Effector memory CD4-positive, alpha-beta T cell (primary cell): ENCODE measurements at regions not wholly inside any gene's neighbourhood (a gene's known extent, or its start where the extent isn't known, plus 50 kb on each side); places are given as distances from the start of the nearest gene placed in this dataset.

Source experiments
- DNase-seq, 3 donors: peaks; one replicate each; pipeline ENCODE4 v3.0.0-alpha.2; 2020
- H3K27ac ChIP-seq: 2 replicates; pipeline ENCODE4 v1.7.0; 2013; ENCODE audit warnings: mild to moderate bottlenecking, low read length, moderate library complexity; ENCODE audit not compliant: insufficient read depth, poor library complexity, severe bottlenecking
- H3K27me3 ChIP-seq: replicated peaks from 2 replicates; pipeline ENCODE4 v1.7.0; 2013; ENCODE audit warnings: mild to moderate bottlenecking, low read length; ENCODE audit not compliant: insufficient read depth, control insufficient read depth, poor library complexity, severe bottlenecking
- H3K36me3 ChIP-seq: 2 replicates; pipeline ENCODE4 v1.7.0; 2013; ENCODE audit warnings: mild to moderate bottlenecking, low read length, moderate library complexity; ENCODE audit not compliant: control insufficient read depth, insufficient read depth
- H3K4me1 ChIP-seq: 2 replicates; pipeline ENCODE4 v1.7.0; 2013; ENCODE audit warnings: low read length, mild to moderate bottlenecking; ENCODE audit not compliant: control insufficient read depth, insufficient read depth, poor library complexity, severe bottlenecking
- H3K4me3 ChIP-seq: 2 replicates; pipeline ENCODE4 v1.7.0; 2013; ENCODE audit warnings: low read length, low read depth, mild to moderate bottlenecking; ENCODE audit not compliant: insufficient read depth, poor library complexity, severe bottlenecking
- H3K9me3 ChIP-seq: 2 replicates; pipeline ENCODE4 v1.7.0; 2013; ENCODE audit warnings: mild to moderate bottlenecking, low read length, moderate library complexity; ENCODE audit not compliant: control insufficient read depth

DNA sequence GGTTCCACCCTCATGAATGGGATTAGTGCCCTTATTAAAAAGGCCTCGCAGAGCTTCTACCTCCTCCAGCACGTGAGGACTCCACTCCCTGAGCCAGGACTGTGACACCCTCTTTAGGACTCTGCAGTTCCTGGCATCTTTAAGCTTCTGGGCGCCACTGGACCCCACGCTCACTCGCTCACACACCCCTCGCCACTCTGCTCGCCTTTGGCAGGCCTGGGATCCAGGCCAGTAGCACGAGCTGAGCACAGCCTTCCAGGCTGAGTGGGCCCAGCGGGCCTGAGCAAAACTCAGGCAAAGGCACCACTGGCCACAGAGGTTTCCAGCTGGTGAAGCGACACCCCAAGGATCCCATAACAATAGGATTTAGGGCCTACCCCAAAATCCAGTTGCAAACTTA lies 107.9 kb upstream of the GPC1 start:
- Histone ChIP-seq H3K4me3 (no peak overlapping the region), H3K36me3 (no peaks in the 10 kb centered on the region), H3K4me1 (no peaks in the 10 kb centered on the region), H3K27ac (no peak overlapping the region), H3K27me3 (no peaks in the 10 kb centered on the region), H3K9me3 (peaks cover 5% of the 10 kb centered on the region)
- no peak for DNase-seq

DNA sequence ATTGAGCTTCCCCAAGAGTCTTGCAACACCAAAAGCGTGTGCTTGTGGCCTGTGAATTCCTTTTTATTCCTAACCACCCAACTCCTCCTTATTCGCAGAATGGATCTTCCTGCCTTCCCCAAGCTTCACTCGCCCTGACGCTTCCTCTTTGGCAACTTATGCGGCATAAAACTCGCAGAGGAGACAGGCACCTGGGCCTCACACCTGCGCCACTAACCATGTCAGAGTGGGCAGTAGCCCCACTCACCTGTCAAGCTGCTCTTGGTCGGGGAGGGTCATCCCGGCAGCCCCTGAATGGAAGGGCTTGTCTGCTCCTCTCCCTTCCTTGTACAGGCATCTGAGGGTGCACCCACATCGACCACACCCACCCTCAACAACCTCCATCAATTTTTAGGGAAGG lies 106.9 kb upstream of the GPC1 start:
- no peak overlapping the region for H3K27ac ChIP-seq
- no peak for DNase-seq
- peaks cover 5% of the 10 kb centered on the region for H3K9me3 ChIP-seq
- no peaks in the 10 kb centered on the region for H3K27me3 ChIP-seq
- no peaks in the 10 kb centered on the region for H3K36me3 ChIP-seq
- H3K4me1 ChIP-seq = no peaks in the 10 kb centered on the region
- H3K4me3 ChIP-seq = no peak overlapping the region

DNA sequence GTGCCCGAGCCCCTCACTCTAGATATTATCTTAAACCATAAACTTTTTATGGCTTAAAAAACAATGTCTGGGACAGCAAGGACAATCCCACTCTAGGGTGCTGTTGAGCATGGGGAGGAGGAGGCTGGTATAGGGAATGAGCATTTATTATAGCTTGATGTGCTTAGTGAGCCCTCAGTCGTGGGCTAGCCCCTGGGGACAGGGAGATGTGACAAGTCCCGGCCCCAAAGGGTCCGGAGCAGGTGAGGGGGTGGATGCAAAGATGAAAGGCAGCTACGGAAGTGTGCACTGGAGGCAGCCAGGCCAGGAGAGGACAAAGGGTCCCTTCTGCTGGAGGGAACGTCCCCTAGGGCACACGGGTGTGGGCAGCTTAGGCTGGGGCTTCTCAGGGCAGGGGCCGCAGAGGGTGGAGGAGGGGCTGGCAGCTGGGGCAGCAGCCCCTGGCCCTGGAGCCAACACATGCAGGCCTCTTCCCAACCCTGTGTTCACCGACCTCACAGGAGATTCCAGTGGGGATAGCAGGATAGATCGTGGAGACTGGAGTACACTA lies 106.3 kb upstream of the GPC1 start:
- no peak for DNase-seq
- Histone ChIP-seq H3K27me3 (no peaks in the 10 kb centered on the region), H3K4me1 (no peaks in the 10 kb centered on the region), H3K27ac (no peak overlapping the region), H3K36me3 (no peaks in the 10 kb centered on the region), H3K4me3 (no peak overlapping the region), H3K9me3 (peaks cover 5% of the 10 kb centered on the region)

DNA sequence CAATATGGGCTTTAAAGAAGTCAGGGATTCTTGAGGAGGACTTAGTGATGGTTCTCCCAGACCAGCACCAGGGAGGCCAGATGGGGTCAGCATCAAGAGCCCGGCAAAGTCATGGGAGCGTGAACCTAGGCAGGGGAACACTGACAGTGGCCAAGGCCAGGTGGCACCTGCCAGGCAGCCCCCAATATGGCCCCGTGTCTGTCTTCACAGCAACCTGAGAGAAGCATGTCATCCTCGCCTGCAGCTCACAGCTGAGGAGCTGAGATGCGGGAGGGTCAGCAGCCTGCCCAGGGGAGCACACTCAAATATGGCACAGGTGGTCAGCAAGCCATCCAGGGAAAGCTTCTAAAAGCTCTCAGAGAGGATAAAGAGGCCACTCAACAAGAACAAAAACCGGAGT lies 105.7 kb upstream of the GPC1 start:
- no peaks in the 10 kb centered on the region for H3K36me3 ChIP-seq
- H3K4me3 ChIP-seq = no peak overlapping the region
- no peaks in the 10 kb centered on the region for H3K4me1 ChIP-seq
- DNase-seq = no peak
- H3K9me3 ChIP-seq = peaks cover 5% of the 10 kb centered on the region
- no peak overlapping the region for H3K27ac ChIP-seq
- no peaks in the 10 kb centered on the region for H3K27me3 ChIP-seq

DNA sequence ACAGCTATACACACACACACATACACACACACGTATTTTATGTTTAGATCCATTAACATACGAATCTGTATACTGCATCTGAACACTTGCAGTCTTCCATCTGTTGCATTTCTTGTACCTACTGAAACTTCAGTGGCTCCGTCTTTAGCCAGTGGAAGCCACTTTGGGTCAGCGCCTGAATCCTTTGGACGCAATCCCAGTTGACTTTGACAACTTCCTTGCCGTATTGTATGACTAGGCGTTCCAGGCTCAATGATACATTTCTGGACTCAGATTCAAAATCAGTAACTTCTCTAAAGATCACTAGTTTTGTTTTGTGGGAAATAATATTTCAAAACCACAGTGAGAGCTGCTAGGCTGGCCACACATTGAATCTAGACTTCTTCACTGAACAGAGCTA lies 101.5 kb upstream of the GPC1 start:
- H3K4me3 ChIP-seq = no peak overlapping the region

DNA sequence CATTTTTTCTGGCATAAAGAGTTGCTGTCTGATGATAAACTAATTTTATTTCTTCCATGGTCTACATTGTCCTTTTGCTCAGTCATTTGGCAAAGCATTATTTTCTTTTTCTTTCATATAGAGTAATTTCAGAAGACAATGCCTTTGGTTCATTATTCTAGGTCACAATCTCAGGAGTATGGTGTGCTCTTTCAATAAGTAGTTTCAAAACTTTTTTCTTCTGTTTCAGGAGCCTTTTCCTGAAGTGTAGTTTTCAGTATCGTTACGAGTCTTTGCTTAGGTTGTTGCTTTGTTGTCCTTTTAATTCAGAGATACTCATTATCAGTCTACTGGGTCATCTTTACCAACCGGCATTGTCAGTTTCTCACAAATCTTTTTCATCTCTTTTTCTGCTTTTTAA lies 100.4 kb upstream of the GPC1 start:
- Histone ChIP-seq H3K36me3 (no peaks in the 10 kb centered on the region), H3K9me3 (peaks cover 5% of the 10 kb centered on the region), H3K4me1 (no peaks in the 10 kb centered on the region), H3K4me3 (no peak overlapping the region), H3K27me3 (no peaks in the 10 kb centered on the region), H3K27ac (no peak overlapping the region)
- no peak for DNase-seq

More for the DNA sequence above, 101.5 kb upstream of the GPC1 start:
- Histone ChIP-seq H3K27ac (no peak overlapping the region), H3K27me3 (no peaks in the 10 kb centered on the region), H3K36me3 (no peaks in the 10 kb centered on the region), H3K4me1 (no peaks in the 10 kb centered on the region), H3K9me3 (peaks cover 5% of the 10 kb centered on the region)
- no peak for DNase-seq

DNA sequence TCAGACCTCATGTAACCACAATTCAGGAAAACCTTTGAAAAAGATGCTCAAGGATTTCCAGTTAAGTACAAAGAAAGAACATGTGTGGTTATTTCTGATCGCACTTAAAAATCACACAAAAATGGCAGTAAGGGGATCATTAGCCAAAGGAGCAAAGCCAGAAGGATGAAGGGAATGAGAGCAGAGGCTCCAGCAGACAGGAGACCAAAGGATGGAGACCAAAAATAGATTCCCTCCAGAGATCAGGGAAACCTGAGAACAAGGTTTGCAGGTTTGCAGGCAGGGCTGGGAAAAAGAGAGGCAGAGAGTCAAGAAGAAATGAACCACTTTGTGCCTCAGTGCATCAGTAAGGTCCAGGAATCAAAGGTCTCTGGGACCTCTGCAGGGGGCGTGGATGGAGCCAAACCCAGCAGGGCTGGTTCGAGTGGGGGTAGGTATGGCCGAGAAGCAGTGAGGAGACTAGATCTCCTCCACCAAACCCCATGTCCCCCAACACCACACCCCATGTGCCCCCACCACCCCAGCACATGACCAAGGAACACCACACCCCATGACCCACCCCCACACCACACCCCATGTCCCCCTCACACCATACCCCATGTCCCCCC lies 98.5 kb upstream of the GPC1 start:
- no peak for DNase-seq
- H3K36me3 ChIP-seq = no peaks in the 10 kb centered on the region
- H3K27me3 ChIP-seq = no peaks in the 10 kb centered on the region
- H3K4me3 ChIP-seq = no peak overlapping the region
- peaks cover 5% of the 10 kb centered on the region for H3K9me3 ChIP-seq
- H3K27ac ChIP-seq = no peak overlapping the region
- no peaks in the 10 kb centered on the region for H3K4me1 ChIP-seq

DNA sequence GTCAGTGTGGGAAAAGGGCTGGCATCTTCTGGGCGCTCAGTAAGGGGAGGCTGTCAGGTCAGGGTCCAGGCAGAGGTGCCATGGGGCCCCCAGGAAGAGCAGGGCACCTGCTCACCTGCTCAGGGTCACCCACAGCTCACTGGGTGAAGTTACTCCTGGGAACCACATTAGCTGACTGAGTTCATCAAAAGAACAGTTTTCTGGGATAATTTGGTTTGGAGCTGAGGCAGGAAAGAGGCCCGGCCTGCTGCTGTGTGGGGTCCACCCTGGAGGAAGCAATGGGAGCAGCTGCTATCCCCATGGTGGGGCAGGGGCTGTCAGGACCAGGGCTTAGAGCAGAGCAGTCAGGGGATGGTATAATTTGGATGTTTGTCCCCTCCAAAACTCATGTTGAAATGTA lies 97.2 kb upstream of the GPC1 start:
- H3K9me3 ChIP-seq = no peaks in the 10 kb centered on the region
- H3K4me3 ChIP-seq = no peak overlapping the region
- no peaks in the 10 kb centered on the region for H3K4me1 ChIP-seq
- H3K27me3 ChIP-seq = no peaks in the 10 kb centered on the region
- no peak for DNase-seq
- H3K27ac ChIP-seq = no peak overlapping the region
- H3K36me3 ChIP-seq = no peaks in the 10 kb centered on the region

DNA sequence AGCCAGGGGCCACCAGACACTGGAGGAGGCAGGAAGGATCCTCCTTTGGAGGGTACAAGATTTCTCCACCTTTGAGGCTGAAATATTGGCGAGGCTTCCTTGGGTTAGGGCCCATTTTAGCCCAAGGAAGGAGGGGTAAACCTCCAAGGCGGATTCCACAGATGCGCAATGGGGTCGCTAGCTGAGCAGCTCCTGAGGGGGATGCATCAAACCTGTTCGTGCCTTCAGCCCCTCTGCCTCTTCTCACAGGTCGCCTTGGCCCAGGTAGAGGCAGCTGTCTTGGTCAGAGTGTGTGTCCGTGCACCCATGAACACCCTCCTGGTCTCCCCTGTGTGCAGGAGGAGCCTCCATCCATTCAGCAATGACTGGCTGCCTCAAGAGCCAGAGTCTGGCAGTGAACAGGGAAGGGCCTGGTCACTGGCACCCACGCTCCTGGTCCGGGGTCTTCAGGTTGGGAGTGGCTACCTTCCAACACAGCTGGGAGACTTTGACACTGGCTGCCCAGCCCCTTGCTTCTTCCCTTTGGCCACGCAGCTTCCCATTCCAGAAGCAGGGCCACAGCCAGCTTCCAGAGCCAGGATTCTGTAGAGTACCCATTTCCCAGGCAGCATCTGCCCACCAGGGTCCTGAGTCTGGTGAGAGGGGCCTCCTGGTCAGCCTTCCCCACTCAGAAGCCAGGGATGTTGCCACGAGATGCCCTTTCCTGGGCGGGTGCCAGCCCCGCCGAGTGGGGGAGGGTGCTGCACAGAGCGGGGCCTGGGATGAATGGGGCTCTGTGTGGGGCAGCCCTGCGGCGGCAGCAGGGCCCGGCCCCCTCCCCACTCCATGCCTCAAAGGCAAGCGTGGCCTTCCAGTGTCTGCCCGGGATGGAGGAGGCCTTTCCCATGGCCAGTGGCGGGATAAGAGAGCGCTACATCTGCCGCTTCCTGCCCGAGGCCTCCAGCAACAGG lies 95.8 kb upstream of the GPC1 start:
- H3K27ac ChIP-seq = no peak overlapping the region
- DNase-seq = no peak
- no peaks in the 10 kb centered on the region for H3K36me3 ChIP-seq
- H3K4me1 ChIP-seq = no peaks in the 10 kb centered on the region
- no peaks in the 10 kb centered on the region for H3K9me3 ChIP-seq
- no peak overlapping the region for H3K4me3 ChIP-seq
- no peaks in the 10 kb centered on the region for H3K27me3 ChIP-seq

DNA sequence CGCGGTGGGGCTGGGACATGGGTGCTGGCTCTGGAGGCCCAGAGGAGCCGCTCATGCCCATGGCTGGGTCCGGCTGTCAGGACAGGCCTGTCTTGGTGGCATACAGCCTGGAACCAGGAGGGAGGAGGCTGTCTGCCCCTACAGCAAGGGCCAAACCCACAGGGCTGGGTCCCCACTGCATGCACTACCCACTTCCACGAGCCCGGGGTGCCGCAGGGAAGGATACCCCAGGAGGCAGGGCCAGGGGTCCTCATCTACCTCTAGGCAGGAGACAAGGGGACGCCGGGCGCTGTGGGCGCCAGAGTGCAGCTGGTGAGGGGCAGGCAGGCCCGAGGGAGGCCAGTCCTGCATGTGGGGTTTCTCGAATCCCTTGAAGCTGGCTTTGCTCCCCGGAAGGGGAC lies 95.1 kb upstream of the GPC1 start:
- H3K4me1 ChIP-seq = no peaks in the 10 kb centered on the region
- DNase-seq = no peak
- H3K36me3 ChIP-seq = no peaks in the 10 kb centered on the region
- no peak overlapping the region for H3K27ac ChIP-seq
- H3K9me3 ChIP-seq = no peaks in the 10 kb centered on the region
- no peaks in the 10 kb centered on the region for H3K27me3 ChIP-seq
- no peak overlapping the region for H3K4me3 ChIP-seq
